BJ (cell line): ENCODE measurements at regions not wholly inside any gene's neighbourhood (a gene's known extent, or its start where the extent isn't known, plus 50 kb on each side); places are given as distances from the start of the nearest gene placed in this dataset.

Experiments
- CTCF ChIA-PET: fragments of 350-600 bp; formaldehyde crosslinking; extraction: SDS; loops from one replicate; lab custom pipeline; 2021; ENCODE audit warnings: antibody characterized with exemption, inconsistent platforms; lab: Yijun Ruan, JAX
- POLR2A ChIA-PET: fragments of 300-600 bp; sonication (Branson Sonifier 250); formaldehyde crosslinking; extraction: SDS; loops from one replicate; lab custom pipeline; 2021; ENCODE audit warnings: antibody characterized with exemption; lab: Charles Lee
- DNase-seq: peaks from one replicate; pipeline ENCODE4 v3.0.0-alpha.2; 2011; ENCODE audit warnings: low read depth
- H3K27me3 ChIP-seq: 2 replicates; pipeline ENCODE4 v1.6.0; 2011; ENCODE audit warnings: low read length; ENCODE audit not compliant: control insufficient read depth, insufficient read depth
- H3K36me3 ChIP-seq: 2 replicates; pipeline ENCODE4 v1.5.1; 2011; ENCODE audit warnings: low read length; ENCODE audit not compliant: control insufficient read depth, insufficient read depth
- H3K4me3 ChIP-seq: 2 replicates; pipeline ENCODE4 v1.5.1; 2011; ENCODE audit warnings: low read depth, mild to moderate bottlenecking, control low read depth, low read length
- CTCF ChIP-seq: IDR thresholded peaks from 2 replicates; pipeline ENCODE4 v1.5.1; 2011; ENCODE audit warnings: low read depth, mild to moderate bottlenecking, control low read depth, inconsistent platforms, low read length, moderate library complexity; ENCODE audit not compliant: insufficient read depth

DNA sequence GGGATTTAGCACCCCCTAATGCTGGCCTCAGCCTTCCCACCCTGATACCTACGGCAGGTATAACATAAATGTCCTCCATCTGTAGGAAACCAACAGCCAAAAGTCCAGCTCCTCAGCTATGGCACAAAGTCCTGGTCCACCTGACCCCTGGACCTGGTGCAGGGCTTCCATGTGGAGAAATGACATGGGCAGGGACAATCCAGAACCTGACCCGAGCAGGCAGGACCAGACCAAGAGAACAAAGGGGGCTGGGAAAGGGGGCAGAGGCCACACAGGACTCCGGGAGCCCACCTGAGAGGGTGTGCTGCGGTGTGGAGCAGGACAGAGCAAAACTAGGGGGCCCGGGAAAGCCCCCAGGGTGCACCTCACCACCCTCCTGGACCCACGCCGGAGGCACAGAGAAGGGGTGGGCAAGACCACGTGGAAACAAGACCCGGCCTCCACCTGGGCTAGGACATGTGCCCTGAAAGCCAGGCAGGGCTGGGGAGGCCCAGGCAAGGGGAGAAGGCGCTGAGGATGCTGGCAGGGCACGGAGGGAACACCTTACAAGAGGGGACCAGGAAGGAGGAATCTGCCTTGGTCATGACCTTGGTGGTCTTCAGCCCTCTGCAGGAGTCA, 368.9 kb downstream of the SHANK2 start:
- Histone ChIP-seq H3K36me3 (no peaks in the 10 kb centered on the region), H3K4me3 (no peak overlapping the region), H3K27me3 (no peaks in the 10 kb centered on the region)
- POLR2A ChIA-PET, result no interaction called here
- TF ChIP-seq CTCF, result no peak
- CTCF ChIA-PET, result interaction anchor here (0.6 kb wide), 1 partner anchor 1172 kb away, joined by 3 read pairs; no protein-coding TSS in a partner anchor
- no peak for DNase-seq

DNA sequence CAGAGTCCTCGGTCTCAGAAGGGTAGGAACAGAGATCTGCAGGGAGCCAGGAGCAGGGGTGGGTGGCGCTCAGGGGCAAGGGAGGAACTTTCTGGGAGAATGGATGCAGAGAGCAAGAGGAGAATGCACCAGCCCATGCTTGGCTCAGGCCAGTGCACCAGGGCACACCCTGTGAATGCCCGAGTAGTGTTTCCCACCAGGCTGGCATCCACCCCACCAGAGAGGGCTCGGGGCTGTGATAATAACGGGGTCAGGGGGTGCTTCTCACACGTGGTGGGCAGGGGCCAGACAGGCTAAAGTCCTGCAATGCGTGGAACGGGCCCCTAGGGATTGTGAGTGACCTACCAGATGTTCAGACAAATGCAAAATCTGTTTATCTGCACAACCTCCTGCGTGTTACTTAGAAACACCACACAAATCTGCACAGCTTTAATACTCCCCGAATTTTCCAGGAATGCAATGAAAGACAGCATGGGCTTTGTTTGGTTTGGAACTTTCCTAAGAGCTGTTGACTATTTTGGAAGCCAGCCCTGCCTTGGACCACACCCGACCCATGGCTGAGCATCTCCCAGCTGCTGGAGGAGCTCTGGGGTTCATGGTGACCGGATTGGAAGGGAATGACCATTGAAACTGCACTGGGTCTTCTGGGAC, 368.3 kb downstream of the SHANK2 start:
- Histone ChIP-seq H3K4me3 (no peak overlapping the region), H3K27me3 (no peaks in the 10 kb centered on the region), H3K36me3 (no peaks in the 10 kb centered on the region)
- no peak for TF ChIP-seq CTCF
- no peak for DNase-seq
- CTCF ChIA-PET, result no interaction called here
- POLR2A ChIA-PET, result no interaction called here

DNA sequence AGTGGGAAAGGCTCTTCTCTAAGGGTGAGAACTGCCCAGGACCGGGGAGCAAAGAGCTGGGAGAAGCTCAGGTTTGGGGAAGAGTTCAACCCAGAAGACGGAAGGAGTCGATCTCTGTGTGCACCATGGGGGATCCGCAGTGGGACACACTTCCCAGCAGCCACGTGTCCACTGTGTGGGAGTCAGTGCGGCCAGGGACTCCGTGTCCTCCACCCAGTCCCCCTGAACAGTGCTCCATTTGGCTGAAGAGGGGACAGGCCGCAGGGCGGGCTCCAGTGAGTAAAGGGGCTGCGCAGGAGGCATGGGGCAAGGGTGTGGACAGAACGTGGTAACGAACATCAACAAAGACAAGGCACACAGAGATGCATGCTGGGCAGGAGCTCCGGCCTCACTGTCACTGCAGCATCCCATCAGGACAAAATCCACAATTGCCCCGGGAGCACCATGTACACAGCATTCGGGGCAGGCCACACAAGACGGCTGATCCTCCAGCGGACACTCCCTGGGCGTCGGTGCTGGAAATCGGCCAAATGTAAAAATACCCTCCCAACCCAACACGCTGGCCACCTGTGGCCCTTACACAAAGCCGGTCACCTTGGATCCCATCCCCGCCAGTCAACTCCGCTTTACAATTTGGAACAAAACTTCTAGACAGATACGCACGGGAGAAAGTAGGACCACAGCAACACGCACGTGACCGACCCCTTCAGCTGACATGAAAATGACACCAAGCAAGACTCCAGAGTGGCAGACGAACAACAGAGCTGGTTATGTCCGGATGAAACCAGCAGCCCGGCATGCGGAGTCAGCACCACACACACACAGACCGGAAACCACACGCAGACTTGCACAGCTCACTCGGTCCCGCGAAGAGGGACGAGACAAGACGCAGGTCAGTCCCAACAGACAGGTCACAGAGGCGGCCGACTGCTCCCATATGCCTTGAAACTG, 366.8 kb downstream of the SHANK2 start:
- no peaks in the 10 kb centered on the region for H3K27me3 ChIP-seq
- ChIA-PET POLR2A (interaction anchor here (0.6 kb wide), 1 partner anchor 19 kb away, joined by 11 read pairs; no protein-coding TSS in a partner anchor), CTCF (no interaction called here)
- no peak for DNase-seq
- H3K4me3 ChIP-seq, result no peak overlapping the region
- H3K36me3 ChIP-seq, result no peaks in the 10 kb centered on the region
- TF ChIP-seq CTCF, result no peak

GRCh38 chr11:70886256-70886655, 366.1 kb downstream of the SHANK2 start:
- no peaks in the 10 kb centered on the region for H3K36me3 ChIP-seq
- ChIA-PET POLR2A (no interaction called here), CTCF (no interaction called here)
- no peak for DNase-seq
- H3K27me3 ChIP-seq, result no peaks in the 10 kb centered on the region
- no peak overlapping the region for H3K4me3 ChIP-seq
- TF ChIP-seq CTCF, result no peak
